ENCODE measurements at regions not wholly inside any gene's neighbourhood (a gene's known extent, or its start where the extent isn't known, plus 50 kb on each side); places are given as distances from the start of the nearest gene placed in this dataset.
A peak's percentile ranks its signal among the peaks of the same experiment; 100 is the strongest.

DNA sequence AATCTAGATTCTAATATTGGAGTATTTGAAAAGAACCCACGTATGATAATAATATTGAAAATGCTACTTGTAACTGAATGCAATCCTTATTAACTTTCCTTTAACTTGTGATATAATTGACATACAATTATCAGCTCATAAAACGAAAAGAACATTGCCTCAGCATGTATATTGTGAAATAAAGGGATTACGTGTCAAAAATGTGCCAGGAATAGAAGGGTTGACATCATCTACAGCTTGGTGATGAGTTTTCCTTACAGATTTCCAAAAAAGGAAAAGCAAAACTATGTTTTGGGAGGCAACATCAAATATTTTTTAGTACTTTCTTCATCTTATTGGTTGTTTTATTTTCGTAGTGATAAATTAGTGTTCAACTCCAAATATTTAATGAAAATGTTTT is 266.0 kb upstream of the PTGER4 start:
- FAIRE-seq = no peak

DNA sequence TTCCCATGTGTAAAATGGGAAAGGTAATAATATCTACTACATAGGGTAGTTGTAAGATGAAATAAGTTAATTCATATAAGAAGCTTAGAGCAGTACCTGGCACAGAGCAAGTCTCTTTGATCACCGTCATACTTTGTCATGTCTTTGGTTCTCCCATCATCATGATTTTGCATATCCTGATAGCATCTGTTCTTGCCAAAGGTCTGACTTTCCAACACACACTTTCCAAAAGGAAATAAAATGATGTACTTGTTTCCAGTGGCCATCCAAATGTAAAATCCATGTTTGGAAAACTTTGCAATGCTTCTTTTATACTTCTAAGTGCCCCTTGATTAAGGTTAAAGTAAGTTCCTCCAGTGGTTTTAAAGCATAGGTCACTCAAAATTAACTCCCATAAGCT is 266.9 kb upstream of the PTGER4 start:
- no peak for FAIRE-seq

DNA sequence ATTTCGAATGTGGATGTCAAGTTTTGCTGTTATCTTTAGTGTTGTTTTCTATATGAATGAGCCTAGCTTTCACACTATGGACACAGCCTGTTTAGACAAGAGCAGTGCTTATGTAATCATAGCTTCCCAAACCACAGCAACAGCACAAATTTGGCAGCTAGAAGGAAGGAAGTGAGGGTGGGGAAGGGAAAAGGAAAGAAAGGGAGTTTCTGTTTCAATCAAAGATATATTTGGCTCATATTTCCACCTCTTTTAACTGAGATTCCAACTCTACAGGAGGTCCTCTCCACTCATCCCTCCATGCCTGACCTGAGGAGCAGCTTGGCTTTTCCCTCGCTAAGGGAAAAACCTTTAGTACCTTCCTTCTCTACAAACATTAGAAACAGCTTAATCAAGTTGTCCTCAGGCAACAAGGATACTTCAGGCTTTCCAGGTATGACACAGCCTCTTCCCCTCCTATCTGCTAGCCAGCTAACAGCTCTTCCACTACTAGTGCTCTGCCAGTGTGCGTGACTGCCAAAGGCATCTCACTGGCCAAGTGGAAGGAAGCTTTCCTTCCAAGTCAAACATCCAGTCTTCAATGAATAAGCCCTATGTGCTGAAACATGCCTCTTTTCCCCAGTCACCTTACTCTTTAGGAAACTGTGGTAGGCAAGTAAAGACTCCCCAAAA is 268.6 kb upstream of the PTGER4 start:
- FAIRE-seq = peak; percentile 86

DNA sequence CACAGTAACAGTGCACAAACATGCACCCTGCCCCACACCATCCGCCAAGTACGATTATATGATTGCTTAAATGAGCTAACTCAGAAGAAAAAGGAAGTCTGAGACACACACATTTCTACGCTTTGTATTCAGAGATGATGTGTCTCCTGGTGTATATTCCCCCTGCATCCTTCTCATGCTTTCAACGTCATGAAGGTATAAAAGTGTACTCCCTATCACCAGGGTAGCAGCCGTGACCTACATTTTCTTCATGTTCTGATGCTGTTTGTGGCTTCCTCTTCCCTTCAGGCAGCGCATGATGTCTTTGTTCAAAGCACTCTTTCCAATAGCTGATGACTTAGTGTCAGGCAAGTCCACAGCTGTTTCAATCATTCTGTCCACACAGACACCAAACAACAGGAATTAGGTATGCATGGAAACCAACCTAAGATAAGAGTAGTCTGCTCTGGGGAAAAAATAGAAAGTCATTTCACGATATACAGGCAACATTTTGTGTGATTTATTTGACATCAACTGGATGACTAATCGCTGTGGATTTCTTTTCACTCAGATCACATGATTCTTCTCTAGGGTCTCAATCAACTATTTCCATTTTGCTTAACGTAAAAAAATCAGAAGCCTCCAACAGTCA is 269.4 kb upstream of the PTGER4 start:
- peak; percentile 87 for FAIRE-seq

DNA sequence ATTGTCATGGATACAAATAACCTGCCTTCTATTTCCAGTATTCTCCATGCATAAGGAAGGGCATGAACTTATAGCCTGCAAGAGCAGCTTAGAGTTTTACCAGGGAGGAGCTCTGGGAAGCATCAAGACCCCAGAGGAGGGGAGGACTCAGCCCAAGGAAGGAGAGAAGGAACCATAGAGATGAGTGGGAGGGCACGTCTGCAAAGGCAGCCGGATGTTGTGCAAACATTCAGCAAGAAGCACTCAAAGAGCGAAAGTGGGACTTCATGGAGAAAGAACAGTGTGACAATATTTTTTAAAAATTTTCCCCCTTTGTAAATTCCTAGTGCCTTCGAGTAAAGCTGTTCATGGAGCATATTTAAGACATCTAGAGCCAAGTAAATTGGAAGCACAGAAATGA is 270.1 kb upstream of the PTGER4 start:
- FAIRE-seq = no peak

DNA sequence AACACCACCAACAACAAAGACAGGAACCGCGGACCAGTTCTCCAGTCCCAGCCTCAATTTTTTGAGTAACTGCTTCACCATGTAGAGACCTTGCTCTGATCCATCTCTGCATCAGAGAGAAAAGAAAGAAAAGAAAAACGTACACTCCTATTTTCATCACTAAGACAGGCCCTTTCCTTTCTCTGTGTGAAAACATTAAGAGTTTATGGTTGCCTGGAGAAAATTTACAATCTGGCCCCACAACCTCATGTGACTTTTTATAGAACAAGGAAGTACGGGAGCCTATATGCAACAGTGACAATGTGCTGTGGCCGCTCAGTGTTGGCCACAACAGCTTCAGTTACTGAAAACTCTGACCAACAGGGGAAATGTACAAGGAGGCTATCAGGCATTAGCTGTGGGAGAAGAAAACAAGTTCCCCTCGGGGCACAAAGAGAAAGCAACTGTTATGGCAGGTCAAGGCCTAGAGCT is 272.9 kb upstream of the PTGER4 start:
- no peak for FAIRE-seq

DNA sequence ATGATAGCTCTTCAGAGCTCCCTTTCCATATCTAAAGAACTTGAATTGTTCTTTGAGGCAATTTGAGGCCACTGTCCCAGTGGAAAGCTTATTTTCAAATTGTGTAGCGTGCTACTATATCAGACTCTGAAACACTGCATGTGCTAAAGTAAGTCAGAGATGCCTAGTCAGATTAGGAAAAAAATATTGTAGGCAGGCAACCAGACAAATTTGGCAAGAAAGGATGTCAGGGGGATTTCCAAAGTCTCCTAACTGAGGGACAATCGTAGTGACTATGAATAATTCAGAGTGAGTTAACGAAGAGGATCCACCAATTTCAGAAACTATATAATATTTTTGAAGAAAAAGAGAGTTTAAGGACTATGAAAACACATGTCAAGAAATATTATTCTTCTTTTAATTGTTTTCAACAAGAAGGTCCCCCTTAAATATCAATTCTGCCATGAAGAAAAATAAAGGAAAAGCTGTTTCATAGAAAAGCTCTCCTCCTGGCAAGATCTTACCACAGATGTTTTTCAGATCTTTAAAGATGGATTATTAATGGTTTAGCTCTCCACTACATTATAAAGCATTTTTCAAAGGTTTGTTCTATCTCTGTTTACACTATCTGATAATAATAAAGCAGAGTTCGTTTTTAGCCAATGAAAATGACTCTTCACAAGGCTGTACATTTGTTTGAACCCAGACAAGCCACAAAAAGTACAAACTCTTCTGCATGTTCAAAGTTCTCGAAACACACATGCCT is 273.5 kb upstream of the PTGER4 start:
- FAIRE-seq = no peak

DNA sequence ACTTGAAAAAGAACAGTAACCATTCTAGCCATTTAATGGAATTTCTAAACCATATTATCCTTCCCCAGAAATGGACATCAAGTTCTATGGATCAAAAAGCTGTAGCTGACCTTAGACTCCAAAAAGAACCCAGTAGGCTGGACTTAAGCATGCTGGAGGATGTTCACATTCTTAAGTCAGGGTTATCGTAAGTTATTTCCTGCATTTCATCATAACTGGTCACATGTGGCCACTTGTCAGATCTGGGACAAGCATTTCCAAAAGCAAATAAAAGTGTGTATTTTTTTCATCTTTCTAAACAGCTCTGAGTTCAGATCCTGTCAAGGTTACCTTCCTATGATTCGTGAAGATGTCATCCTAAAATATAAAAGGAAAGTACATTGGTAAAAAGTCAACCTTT is 274.5 kb upstream of the PTGER4 start:
- FAIRE-seq = no peak

DNA sequence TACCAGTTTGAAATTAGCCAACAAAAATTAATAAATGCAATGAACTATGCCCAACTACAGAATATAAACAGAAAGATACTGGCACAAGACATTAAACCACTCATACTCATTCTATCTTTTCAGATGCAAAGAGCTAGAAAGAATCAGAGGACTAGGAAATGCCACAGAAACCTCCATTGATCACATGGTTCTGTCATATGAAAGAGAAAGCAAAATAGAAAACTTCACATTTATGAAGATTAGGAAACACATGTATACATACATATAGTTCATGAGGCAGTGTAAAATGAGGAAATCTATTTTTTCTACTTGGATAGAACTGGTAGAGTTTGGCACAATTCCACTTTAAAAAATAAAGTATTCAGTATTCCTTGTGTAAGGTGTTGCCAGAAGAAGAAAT is 275.1 kb upstream of the PTGER4 start:
- peak; percentile 55 for FAIRE-seq

DNA sequence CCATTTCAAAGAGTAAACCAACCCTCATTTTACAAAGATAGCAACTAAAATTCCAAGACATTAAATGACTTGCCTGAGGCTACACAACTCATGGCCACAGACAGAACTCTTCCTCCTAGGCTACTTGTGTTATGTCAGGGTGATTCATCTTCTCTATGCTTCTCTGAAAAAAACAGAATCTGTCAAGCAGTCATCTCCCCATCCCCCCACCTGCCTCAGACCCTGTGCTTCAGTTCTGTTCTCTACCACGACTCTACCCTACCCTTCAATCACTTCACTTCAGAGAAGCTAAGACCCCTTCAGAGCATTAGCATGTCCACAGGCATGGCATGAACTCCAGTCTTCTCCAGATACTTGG is 277.7 kb upstream of the PTGER4 start:
- FAIRE-seq = no peak

DNA sequence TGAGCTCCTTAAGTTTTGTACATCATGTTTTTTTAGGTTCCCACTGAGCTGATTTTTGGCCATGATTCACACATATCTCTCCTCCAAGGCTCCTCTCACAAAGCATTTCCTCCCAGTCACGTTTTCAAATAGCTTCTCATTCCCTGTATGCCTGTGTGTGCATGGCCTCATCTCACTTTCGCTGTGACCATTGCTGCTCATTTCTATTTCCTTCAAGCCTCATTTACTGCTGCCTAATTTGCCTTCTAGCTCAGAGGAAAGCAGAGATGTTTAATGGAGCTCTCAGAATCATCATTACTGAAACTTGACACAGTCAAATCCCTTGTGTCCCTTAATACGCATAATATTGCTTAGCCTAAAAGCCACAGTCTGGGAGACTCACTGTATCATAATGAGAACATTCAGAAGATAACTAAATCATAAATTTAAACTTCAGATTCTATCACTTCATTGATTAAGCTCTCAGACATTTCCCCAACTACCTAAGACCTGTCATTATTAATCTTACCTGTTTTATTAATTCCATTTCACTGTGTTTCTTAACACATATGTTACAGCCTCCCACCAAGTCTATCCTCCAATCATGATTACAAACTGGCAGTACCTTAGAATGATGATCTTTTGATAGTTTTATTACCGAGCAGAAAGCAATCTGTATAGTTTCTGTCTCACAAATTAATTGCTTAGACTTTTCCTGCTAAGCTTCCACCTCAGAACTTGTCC is 278.3 kb upstream of the PTGER4 start:
- FAIRE-seq = peak; percentile 100

DNA sequence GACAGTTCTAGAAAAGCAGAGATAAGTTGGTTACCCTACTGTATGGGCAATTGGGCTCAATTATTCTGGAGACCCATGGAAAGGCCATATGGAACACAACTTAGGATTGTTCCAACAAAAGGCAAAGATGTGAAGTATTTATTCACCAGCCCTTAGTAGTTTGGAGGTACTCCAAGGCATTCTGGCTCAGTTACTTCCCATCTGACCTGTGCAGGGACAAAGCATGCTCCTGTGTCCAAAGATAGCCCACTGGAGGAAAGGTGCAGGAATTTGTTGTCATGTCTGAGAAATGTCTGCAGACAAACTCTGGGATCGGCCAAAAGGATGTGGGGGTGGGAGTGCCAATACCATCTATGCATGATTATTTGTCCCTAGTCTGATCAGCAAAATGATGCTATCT is 279.5 kb upstream of the PTGER4 start:
- no peak for FAIRE-seq

DNA sequence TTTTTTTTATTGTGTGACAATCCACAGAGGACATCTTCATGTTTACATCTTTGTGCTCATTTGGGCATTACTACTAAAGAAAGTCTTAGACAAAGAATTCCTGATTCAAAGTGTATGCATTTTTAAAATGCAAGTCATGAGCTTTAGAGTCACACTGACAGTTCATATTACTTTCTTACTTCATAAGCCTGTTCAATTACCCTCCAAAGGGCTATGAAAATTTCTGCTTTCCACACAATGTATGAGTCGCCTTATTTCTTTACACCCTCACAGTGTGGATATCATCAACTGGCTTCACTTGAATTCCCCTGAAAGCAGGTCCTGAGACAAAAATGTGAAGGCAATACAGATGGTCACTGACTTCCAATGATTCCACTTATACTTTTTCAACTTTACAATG is 280.4 kb upstream of the PTGER4 start:
- FAIRE-seq = no peak

DNA sequence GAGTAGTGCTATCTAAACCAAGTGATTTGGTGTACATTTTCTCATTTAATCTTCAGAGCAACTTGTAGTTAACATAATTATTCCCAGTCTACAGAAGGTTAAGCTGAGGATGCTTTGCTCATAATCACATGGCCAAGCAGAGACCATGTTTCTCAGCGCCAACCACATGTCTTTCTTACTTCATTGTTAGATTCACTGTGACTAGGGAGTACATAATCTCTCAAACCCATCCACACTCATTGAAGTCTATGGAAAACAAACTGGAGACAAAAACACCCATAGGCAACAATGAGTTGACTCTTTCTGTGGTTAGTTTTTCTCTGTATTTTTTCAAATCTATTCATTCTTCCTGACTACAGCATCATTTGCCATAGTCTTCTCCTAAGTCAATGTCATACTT is 281.7 kb upstream of the PTGER4 start:
- FAIRE-seq = no peak

DNA sequence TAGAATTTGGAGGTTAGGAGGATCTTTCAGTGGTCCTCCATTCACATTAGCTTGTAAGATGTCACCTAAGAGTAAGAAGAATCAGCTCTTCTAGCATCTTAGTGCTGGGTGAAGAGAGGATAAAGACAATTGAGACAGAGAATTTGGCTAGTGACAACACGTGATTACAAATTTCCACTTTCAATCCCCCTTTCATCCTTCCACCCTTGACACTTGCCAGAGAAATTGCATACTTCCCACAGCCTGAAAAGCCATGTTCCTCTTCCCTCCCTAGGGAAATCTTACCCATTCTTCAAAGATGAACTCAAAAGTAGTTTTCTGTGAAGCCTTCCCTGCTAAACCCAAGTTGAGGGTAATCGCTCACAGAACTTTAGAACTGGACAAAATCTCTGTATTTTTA is 282.6 kb upstream of the PTGER4 start:
- no peak for FAIRE-seq

DNA sequence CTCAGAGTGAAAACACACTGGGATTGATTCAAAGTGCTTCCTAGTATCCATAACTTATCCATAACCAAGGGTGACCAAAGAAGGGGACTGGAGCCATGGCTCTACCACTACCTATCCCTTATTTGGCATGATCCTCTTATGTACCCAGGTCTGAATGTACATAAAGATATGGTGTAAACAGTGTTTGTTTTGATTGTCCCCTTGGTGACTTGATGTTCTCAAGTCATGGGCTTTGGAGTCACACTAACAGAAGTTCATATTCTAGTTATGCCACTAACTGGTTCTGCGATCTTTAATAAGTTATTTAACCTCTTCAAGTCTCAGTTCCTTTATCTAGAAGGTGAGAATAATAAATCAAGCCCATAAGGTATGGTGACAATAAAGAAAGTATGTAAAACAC is 283.4 kb upstream of the PTGER4 start:
- FAIRE-seq = no peak

DNA sequence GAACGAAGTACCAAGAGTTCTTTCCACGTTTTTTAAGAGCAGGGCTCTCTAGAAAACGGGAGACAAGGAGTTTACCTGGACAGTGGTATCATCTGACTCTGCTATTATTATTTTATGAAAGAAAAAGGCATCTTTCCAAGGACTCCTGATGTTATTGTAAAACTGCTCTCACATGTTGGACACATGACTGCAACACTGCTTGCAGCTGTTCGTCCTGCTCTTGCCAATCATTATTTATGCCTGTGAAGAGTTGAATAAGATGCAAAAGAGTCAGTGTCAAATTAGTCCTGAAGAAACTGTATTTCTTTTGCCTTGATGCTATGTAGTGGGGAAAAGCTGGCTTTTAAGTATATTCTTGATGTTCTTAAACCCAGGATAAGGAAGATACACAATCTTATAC is 284.5 kb upstream of the PTGER4 start:
- no peak for FAIRE-seq

DNA sequence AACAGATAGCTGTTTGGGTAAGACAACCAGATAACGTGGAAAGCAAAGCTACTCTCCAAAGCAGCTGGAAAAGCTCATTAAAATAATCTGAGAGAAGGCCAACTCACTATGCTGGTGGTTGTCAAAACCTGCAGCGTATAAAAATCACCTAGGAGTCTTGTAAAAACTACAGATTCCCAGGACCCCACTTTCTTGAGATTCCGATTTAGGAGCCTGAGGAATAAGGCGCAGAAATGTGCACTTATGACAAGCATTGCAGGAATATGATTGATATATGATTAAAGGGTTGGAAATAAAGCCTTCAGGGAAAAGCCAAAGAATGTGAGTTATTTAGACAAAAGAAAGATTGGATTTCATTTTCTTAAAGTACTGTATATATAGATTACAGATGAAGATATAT is 285.0 kb upstream of the PTGER4 start:
- FAIRE-seq = no peak

DNA sequence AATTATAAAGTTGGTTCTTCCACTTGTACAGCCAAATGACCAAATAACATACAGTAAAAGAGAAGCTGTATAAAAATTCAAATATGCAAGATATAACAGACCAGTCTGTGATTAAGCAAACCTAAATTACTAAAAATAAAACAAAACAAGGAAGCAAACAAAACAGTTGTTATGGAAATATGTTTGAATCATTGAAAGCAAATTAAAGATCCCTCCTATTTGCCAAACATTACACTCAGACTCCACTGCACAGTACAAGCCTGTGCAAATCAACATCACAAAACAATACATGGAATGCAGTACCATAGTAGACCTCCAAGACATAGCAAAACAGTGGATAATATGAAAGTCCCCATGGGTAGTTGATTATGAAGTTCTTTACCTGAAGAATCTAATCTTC is 288.1 kb upstream of the PTGER4 start:
- FAIRE-seq = peak; percentile 30

DNA sequence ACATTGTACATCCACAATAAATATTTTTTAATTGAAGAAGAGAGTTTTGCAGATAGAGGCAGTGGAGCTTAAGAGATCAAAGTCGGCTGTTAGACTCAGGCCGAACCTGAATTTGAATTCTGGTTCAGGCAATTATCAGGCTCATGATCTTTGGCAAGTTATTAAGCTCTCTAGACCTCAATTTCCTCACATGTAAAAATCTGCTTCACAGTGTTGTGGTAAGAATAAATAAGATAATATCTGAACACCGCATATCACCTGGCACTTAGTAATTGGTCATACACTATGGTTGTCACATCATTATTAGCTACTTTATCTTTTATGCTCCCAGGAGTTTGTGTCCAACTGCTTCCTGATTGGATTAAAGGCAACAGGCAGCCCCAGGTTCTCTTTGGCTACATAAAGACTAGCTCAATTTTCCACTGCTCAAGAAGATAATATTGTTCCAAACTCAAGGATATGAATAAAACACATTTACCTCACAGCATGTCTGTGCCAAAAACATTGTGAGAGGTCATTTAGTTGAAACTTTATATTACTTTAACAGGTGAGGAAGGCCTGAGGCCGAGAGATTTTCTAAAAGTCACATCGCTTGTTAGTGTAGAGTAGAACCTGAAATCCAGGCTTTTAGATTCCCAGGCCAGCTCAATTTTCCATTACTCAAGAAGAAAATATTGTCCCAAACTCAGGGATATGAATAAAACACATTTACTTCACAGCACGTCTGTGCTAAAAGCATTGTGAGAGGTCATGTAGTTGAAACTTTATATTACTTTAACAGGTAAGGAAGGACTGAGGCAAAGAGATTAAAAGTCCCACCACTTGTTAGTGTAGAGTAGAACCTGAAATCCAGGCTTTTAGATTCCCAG is 289.2 kb upstream of the PTGER4 start:
- no peak for FAIRE-seq

DNA sequence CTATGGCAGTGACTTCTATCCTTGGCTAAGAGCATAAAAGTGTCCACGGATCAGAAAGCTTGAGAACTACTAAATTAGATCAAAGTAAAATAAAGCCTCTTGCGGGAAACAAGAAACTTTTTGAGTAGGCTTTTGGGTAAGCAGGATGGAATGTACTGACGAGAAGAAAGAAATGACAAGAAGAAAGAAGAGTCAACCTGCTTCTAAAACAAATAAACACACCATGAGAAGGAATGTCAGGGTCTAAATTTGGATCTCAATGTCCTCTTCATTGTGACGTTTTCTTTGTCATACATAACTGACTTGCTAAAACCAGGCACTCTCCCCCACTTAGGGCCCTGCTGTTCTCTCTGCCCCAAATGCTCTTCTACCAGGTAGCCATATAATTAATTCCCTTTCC is 290.1 kb upstream of the PTGER4 start:
- no peak for FAIRE-seq

DNA sequence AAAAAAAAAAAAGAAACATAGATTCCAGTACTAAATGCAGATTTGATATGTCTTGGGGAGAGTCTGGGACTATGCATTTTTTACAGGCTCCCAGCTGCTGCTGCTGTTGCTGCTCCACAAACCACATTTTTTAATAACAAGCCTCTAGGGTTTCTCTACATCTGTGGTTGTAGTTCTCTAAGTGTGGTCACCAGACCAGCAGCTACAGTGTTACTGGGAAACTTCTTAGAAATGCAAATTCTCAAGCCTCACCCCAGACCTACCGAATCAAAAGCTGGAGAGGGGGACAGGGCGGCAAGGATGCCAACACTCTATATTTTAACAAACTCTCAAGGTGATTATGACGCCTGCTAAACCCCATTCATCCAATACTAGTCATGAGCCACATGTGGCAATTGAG is 293.4 kb upstream of the PTGER4 start:
- no peak for FAIRE-seq

DNA sequence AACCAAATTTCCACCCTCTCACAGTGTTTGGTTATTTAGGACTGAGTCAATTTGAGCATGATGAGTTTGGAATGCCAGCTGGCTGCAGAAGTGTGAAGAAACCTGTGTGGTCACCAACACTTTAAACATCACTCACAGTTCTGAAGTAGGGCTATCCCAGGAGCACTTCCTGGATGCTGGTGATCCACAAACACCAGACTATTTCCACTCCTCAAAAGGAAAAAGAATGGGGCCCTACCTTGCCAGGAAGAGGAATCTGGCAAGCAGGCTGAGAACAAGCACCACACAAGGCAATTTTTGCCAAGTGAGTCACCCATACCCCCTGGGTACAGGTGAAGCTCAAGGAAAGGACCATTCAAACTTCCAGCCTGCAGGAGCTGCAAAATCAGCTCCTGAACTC is 294.2 kb upstream of the PTGER4 start:
- FAIRE-seq = no peak

Data from islet of Langerhans (tissue), 1 donor.